H1 (cell line): ENCODE measurements at regions not wholly inside any gene's neighbourhood (a gene's known extent, or its start where the extent isn't known, plus 50 kb on each side); places are given as distances from the start of the nearest gene placed in this dataset.
"Not testable (repeated sequence)": the region's sequence is repeated elsewhere in the genome, so short reads cannot be mapped to it uniquely, and the experiment has no call there.

Experiments used
- CTCF ChIA-PET: fragments of 300-600 bp; sonication (Branson Sonifier 250); formaldehyde crosslinking; loops from one replicate; lab custom pipeline; 2021; ENCODE audit not compliant: partially characterized antibody; lab: Charles Lee
- POLR2A ChIA-PET: fragments of 300-600 bp; sonication (Branson Sonifier 250); formaldehyde crosslinking; loops from one replicate; lab custom pipeline; 2021; ENCODE audit warnings: inconsistent platforms; ENCODE audit not compliant: partially characterized antibody; lab: Charles Lee
- DNase-seq, 2 experiments: peaks; one replicate each; pipeline versions ENCODE4 v3.0.0 to v3.0.0-alpha.2; 2010 to 2022; ENCODE audit warnings: low spot score in 2 of 2, low read depth in 1 of 2, mixed read lengths in 1 of 2
- FAIRE-seq: peaks from 2 replicates; lab custom pipeline; 2011; peaks lifted over from hg19 to GRCh38; lab: Jason Lieb, UNC
- H2AFZ ChIP-seq: 2 replicates; pipeline ENCODE4 v1.8.1; 2012; ENCODE audit warnings: low read length, inconsistent platforms
- H2AK5ac ChIP-seq: 2 replicates; pipeline ENCODE4 v1.6.1; 2013; ENCODE audit warnings: low read depth, low read length
- H2BK120ac ChIP-seq: replicated peaks from 2 replicates; pipeline ENCODE3; 2013; ENCODE audit warnings: low read depth, low read length, inconsistent platforms
- H2BK12ac ChIP-seq: 2 replicates; pipeline ENCODE4 v1.6.1; 2013; ENCODE audit warnings: low read depth, low read length
- H2BK15ac ChIP-seq: 2 replicates; pipeline ENCODE4 v1.6.1; 2013; ENCODE audit warnings: low read length
- H2BK20ac ChIP-seq: 2 replicates; pipeline ENCODE4 v1.6.1; 2013; ENCODE audit warnings: low read length
- H2BK5ac ChIP-seq: 2 replicates; pipeline ENCODE4 v1.6.1; 2013; ENCODE audit warnings: low read depth, low read length
- H3K14ac ChIP-seq: 2 replicates; pipeline ENCODE4 v1.6.1; 2013; ENCODE audit warnings: inconsistent platforms; ENCODE audit not compliant: insufficient read length
- H3K18ac ChIP-seq: 2 replicates; pipeline ENCODE4 v1.6.1; 2013; ENCODE audit warnings: low read length; ENCODE audit errors: extremely low read depth
- H3K23ac ChIP-seq: 2 replicates; pipeline ENCODE4 v1.6.1; 2013; ENCODE audit warnings: inconsistent platforms; ENCODE audit not compliant: insufficient read length
- H3K23me2 ChIP-seq: 2 replicates; pipeline ENCODE4 v1.6.1; 2013; ENCODE audit warnings: low read depth, low read length
- H3K27ac ChIP-seq: 2 replicates; pipeline ENCODE4 v1.6.1; 2011; ENCODE audit warnings: low read depth, low read length, inconsistent platforms
- H3K27me3 ChIP-seq, 4 experiments: replicated peaks in 1 of 4; 1 replicate in 1 of 4; 2 replicates in 3 of 4; pipeline versions ENCODE4 v1.6.1 to v1.8.1; 2011 to 2013; ENCODE audit warnings: low read length in 3 of 4, mild to moderate bottlenecking in 3 of 4, inconsistent platforms in 2 of 4, mixed read lengths in 2 of 4, moderate library complexity in 1 of 4; ENCODE audit not compliant: control insufficient read depth in 3 of 4, insufficient read depth in 3 of 4; ENCODE audit errors: extremely low read depth in 1 of 4
- H3K36me3 ChIP-seq, 4 experiments: 2 replicates each; pipeline versions ENCODE4 v1.6.1 to v1.8.1; 2011 to 2013; ENCODE audit warnings: mild to moderate bottlenecking in 4 of 4, low read length in 3 of 4, moderate library complexity in 2 of 4, control low read depth in 1 of 4, inconsistent platforms in 1 of 4; ENCODE audit not compliant: insufficient read depth in 4 of 4, control insufficient read depth in 2 of 4
- H3K4ac ChIP-seq: replicated peaks from 2 replicates; pipeline ENCODE3; 2013; ENCODE audit warnings: low read length, low read depth, mixed read lengths, inconsistent platforms; ENCODE audit not compliant: insufficient read length
- H3K4me1 ChIP-seq, 4 experiments: replicated peaks in 1 of 4; 1 replicate in 1 of 4; 2 replicates in 3 of 4; pipeline versions ENCODE4 v1.6.1 to v1.8.1; 2011 to 2013; ENCODE audit warnings: low read length in 3 of 4, inconsistent platforms in 2 of 4, mixed read lengths in 1 of 4; ENCODE audit not compliant: insufficient read depth in 4 of 4, control insufficient read depth in 3 of 4
- H3K4me2 ChIP-seq, 2 experiments: 2 replicates each; pipeline versions ENCODE4 v1.6.1 to v1.8.1; 2011 to 2013; ENCODE audit warnings: low read depth in 2 of 2, low read length in 2 of 2, control low read depth in 1 of 2, inconsistent platforms in 1 of 2, mild to moderate bottlenecking in 1 of 2; ENCODE audit not compliant: insufficient read depth in 1 of 2
- H3K4me3 ChIP-seq, 4 experiments: fragments of 200-600, 300-600 bp in 1 of 4; sonication (generic), shearing (Covaris generic), sonication (Bioruptor Twin) in 1 of 4; 2 replicates each; pipeline versions ENCODE4 v1.5.1 to v1.8.1; 2011 to 2016; ENCODE audit warnings: low read length in 4 of 4, low read depth in 3 of 4, control low read depth in 2 of 4, inconsistent platforms in 2 of 4, mild to moderate bottlenecking in 2 of 4, mixed read lengths in 1 of 4, moderate library complexity in 1 of 4; ENCODE audit not compliant: insufficient read depth in 2 of 4; ENCODE audit errors: extremely low read depth in 1 of 4
- H3K56ac ChIP-seq: replicated peaks from 2 replicates; pipeline ENCODE3; 2013; ENCODE audit warnings: low read depth, mild to moderate bottlenecking, mixed read lengths, low read length, inconsistent platforms; ENCODE audit not compliant: insufficient read length
- H3K79me1 ChIP-seq: 2 replicates; pipeline ENCODE4 v1.6.1; 2013; ENCODE audit warnings: low read depth, low read length, control low read depth
- H3K79me2 ChIP-seq, 2 experiments: 2 replicates each; pipeline versions ENCODE4 v1.6.1 to v1.8.1; 2012 to 2013; ENCODE audit warnings: low read length in 2 of 2, mild to moderate bottlenecking in 2 of 2, inconsistent platforms in 1 of 2; ENCODE audit not compliant: insufficient read depth in 2 of 2, control insufficient read depth in 1 of 2
- H3K9ac ChIP-seq, 4 experiments: replicated peaks in 1 of 4; 1 replicate in 1 of 4; 2 replicates in 3 of 4; pipeline versions ENCODE4 v1.6.1 to v1.8.1; 2011 to 2013; ENCODE audit warnings: low read depth in 3 of 4, low read length in 3 of 4, control low read depth in 2 of 4, mild to moderate bottlenecking in 2 of 4, moderate library complexity in 2 of 4, inconsistent platforms in 1 of 4; ENCODE audit errors: extremely low read depth in 1 of 4
- H3K9me3 ChIP-seq, 2 experiments: 2 replicates each; pipeline versions ENCODE4 v1.6.1 to v1.8.1; 2012 to 2013; ENCODE audit warnings: mild to moderate bottlenecking in 2 of 2, moderate library complexity in 2 of 2, control low read depth in 1 of 2, inconsistent platforms in 1 of 2, low read depth in 1 of 2, low read length in 1 of 2, mixed read lengths in 1 of 2; ENCODE audit not compliant: insufficient read depth in 2 of 2
- H4K20me1 ChIP-seq, 2 experiments: replicated peaks in 1 of 2; 2 replicates each; pipeline versions ENCODE3 to v1.8.1; 2011 to 2013; ENCODE audit warnings: inconsistent platforms in 2 of 2, low read length in 2 of 2, mild to moderate bottlenecking in 1 of 2; ENCODE audit not compliant: insufficient read depth in 2 of 2, control insufficient read depth in 1 of 2
- H4K5ac ChIP-seq: 2 replicates; pipeline ENCODE4 v1.6.1; 2013; ENCODE audit warnings: low read length, low read depth, mixed read lengths, inconsistent platforms; ENCODE audit not compliant: insufficient read length
- H4K8ac ChIP-seq: 2 replicates; pipeline ENCODE4 v1.8.0; 2013; ENCODE audit warnings: mild to moderate bottlenecking, moderate library complexity, low read length, inconsistent platforms; ENCODE audit not compliant: insufficient read depth; ENCODE audit errors: extremely low read depth
- H4K91ac ChIP-seq: replicated peaks from 2 replicates; pipeline ENCODE3; 2013; ENCODE audit warnings: low read length, mixed read lengths, inconsistent platforms; ENCODE audit not compliant: insufficient read length
- ASH2L ChIP-seq: fragments of 200-600, 300-600 bp; sonication (generic); IDR thresholded peaks from one replicate; pipeline ENCODE4 v1.7.1; 2017; ENCODE audit warnings: low read length
- GABPA ChIP-seq: IDR thresholded peaks from 2 replicates; pipeline ENCODE4 v1.6.1; 2011; ENCODE audit warnings: mild to moderate bottlenecking, low read length, moderate library complexity, borderline replicate concordance; ENCODE audit not compliant: insufficient read depth
- RAD21 ChIP-seq, 2 experiments: IDR thresholded peaks in 1 of 2; conservative IDR thresholded peaks in 1 of 2; 2 replicates each; pipeline ENCODE4 v1.6.1; 2011; ENCODE audit warnings: low read depth in 2 of 2, low read length in 2 of 2, improper control_type of control experiment in 1 of 2, inconsistent platforms in 1 of 2, mild to moderate bottlenecking in 1 of 2, moderate library complexity in 1 of 2
- RFX5 ChIP-seq: IDR thresholded peaks from 2 replicates; pipeline ENCODE4 v1.6.1; 2011; ENCODE audit warnings: low read depth, low read length, improper control_type of control experiment, borderline replicate concordance
- WGBS, 2 experiments: shearing (Covaris generic) in 1 of 2; methylation state at CpG; one replicate each; pipeline versions ENCODE4 v1.1.6 to v1.1.7; 2013 to 2015; ENCODE audit warnings: low lambda C conversion rate in 2 of 2, mixed read lengths in 2 of 2, inconsistent platforms in 1 of 2, low coverage in 1 of 2, missing lambda C conversion rate in 1 of 2; ENCODE audit not compliant: insufficient replicate concordance in 2 of 2, insufficient coverage in 1 of 2, insufficient read length in 1 of 2; ENCODE audit errors: extremely low coverage in 1 of 2, missing lambda C conversion rate in 1 of 2; 5-methylcytosine and 5-hydroxymethylcytosine counted together

GRCh38 chr1:106406114-106406513 lies 650.4 kb upstream of the PRMT6 start (continued):
- no peak for TF ChIP-seq GABPA
- TF ChIP-seq RFX5 = no peak
- TF ChIP-seq RAD21 (IDR thresholded peaks at IDR 0.05 in 1 of 2, conservative IDR thresholded peaks at IDR 0.05 in 1 of 2; ENCODE audit: low read depth in 2 of 2, low read length in 2 of 2) = no peak
- no peak for TF ChIP-seq ASH2L

- 97% methylated on average over 9 of the region's 18 CpGs; no CpG with 5 or more reads in 1 of the 2 experiments for WGBS, 2 experiments
Measured at GRCh38 chr1:106412321-106412720, 644.2 kb upstream of the PRMT6 start.

More at GRCh38 chr1:106412321-106412720, 644.2 kb upstream of the PRMT6 start:
- POLR2A ChIA-PET, H3K4ac ChIP-seq, H2BK20ac ChIP-seq, H3K18ac ChIP-seq, H3K27me3 ChIP-seq, H3K4me3 ChIP-seq, H3K14ac ChIP-seq, H2AK5ac ChIP-seq, H2BK5ac ChIP-seq, H3K79me1 ChIP-seq, H3K4me1 ChIP-seq, H3K4me2 ChIP-seq, H2BK120ac ChIP-seq, H4K5ac ChIP-seq, H3K23ac ChIP-seq, DNase-seq, H3K23me2 ChIP-seq, H3K56ac ChIP-seq, H2BK15ac ChIP-seq, H4K8ac ChIP-seq, H3K9me3 ChIP-seq, FAIRE-seq, H2AFZ ChIP-seq, H3K27ac ChIP-seq, H2BK12ac ChIP-seq, H3K36me3 ChIP-seq, H3K9ac ChIP-seq, CTCF ChIA-PET, H4K20me1 ChIP-seq, H4K91ac ChIP-seq, H3K79me2 ChIP-seq: not testable (repeated sequence)
